ENCODE measurements at regions not wholly inside any gene's neighbourhood (a gene's known extent, or its start where the extent isn't known, plus 50 kb on each side); places are given as distances from the start of the nearest gene placed in this dataset.

GRCh38 chr20:17868700-17869231, 99.8 kb downstream of the SNX5 start:
- no peak for DNase-seq (ENCODE audit: low spot score)
- Mint-ChIP-seq H3K4me1 (ENCODE audit: low read depth) (peaks cover 14% of the 10 kb centered on the region), H3K27ac (ENCODE audit: unreplicated experiment) (no peak overlapping the region), H3K27me3 (ENCODE audit: low read depth) (no peaks in the 10 kb centered on the region), H3K4me3 (ENCODE audit: unreplicated experiment) (no peak overlapping the region), H3K9me3 (ENCODE audit: low read depth) (no peaks in the 10 kb centered on the region), H3K36me3 (ENCODE audit: low read depth) (no peaks in the 10 kb centered on the region)
- TF ChIP-seq, protein P1, sequence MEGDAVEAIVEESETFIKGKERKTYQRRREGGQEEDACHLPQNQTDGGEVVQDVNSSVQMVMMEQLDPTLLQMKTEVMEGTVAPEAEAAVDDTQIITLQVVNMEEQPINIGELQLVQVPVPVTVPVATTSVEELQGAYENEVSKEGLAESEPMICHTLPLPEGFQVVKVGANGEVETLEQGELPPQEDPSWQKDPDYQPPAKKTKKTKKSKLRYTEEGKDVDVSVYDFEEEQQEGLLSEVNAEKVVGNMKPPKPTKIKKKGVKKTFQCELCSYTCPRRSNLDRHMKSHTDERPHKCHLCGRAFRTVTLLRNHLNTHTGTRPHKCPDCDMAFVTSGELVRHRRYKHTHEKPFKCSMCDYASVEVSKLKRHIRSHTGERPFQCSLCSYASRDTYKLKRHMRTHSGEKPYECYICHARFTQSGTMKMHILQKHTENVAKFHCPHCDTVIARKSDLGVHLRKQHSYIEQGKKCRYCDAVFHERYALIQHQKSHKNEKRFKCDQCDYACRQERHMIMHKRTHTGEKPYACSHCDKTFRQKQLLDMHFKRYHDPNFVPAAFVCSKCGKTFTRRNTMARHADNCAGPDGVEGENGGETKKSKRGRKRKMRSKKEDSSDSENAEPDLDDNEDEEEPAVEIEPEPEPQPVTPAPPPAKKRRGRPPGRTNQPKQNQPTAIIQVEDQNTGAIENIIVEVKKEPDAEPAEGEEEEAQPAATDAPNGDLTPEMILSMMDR (IDR thresholded peaks at IDR 0.05), result no peak

DNA sequence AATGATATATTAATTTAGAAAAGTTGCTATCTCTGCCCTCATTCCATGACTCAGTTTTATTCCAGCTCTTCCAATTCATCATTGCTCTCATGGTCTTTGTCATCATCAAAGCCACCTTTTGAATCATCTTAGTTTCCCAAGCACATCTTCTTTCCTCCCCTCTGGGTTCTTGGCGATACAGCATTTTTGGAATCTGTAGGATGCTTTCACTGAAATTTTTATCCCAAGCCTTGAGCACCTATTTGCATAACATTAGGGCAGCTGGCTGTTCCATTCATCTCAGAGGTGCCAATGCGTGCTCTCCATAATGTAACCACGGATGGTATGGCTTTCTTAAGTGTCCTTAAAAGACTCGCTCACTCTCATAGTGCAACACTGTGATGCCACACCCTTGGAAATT, 100.4 kb downstream of the SNX5 start:
- no peak overlapping the region for H3K27ac Mint-ChIP-seq (ENCODE audit: unreplicated experiment)
- H3K36me3 Mint-ChIP-seq (ENCODE audit: low read depth), result no peaks in the 10 kb centered on the region
- TF ChIP-seq, protein P1 (IDR thresholded peaks at IDR 0.05), result no peak
- H3K4me3 Mint-ChIP-seq (ENCODE audit: unreplicated experiment), result no peak overlapping the region
- H3K27me3 Mint-ChIP-seq (ENCODE audit: low read depth), result no peaks in the 10 kb centered on the region
- H3K9me3 Mint-ChIP-seq (ENCODE audit: low read depth), result no peaks in the 10 kb centered on the region
- H3K4me1 Mint-ChIP-seq (ENCODE audit: low read depth), result peaks cover 16% of the 10 kb centered on the region
- no peak for DNase-seq (ENCODE audit: low spot score)

GRCh38 chr20:17867131-17867925, 101.3 kb downstream of the SNX5 start:
- H3K4me3 Mint-ChIP-seq (ENCODE audit: unreplicated experiment), result no peak overlapping the region
- TF ChIP-seq, protein P1 (IDR thresholded peaks at IDR 0.05), result no peak
- no peak for DNase-seq (ENCODE audit: low spot score)
- H3K36me3 Mint-ChIP-seq (ENCODE audit: low read depth), result no peaks in the 10 kb centered on the region
- no peaks in the 10 kb centered on the region for H3K9me3 Mint-ChIP-seq (ENCODE audit: low read depth)
- peaks cover 16% of the 10 kb centered on the region for H3K4me1 Mint-ChIP-seq (ENCODE audit: low read depth)
- no peak overlapping the region for H3K27ac Mint-ChIP-seq (ENCODE audit: unreplicated experiment)
- no peaks in the 10 kb centered on the region for H3K27me3 Mint-ChIP-seq (ENCODE audit: low read depth)

GRCh38 chr20:17866234-17867001, 102.2 kb downstream of the SNX5 start:
- TF ChIP-seq, protein P1 (IDR thresholded peaks at IDR 0.05), result no peak
- peaks cover 5% of the 10 kb centered on the region for H3K27me3 Mint-ChIP-seq (ENCODE audit: low read depth)
- no peaks in the 10 kb centered on the region for H3K36me3 Mint-ChIP-seq (ENCODE audit: low read depth)
- H3K4me3 Mint-ChIP-seq (ENCODE audit: unreplicated experiment), result no peak overlapping the region
- DNase-seq (ENCODE audit: low spot score), result no peak
- H3K27ac Mint-ChIP-seq (ENCODE audit: unreplicated experiment), result no peak overlapping the region
- H3K9me3 Mint-ChIP-seq (ENCODE audit: low read depth), result no peaks in the 10 kb centered on the region
- peaks cover 10% of the 10 kb centered on the region for H3K4me1 Mint-ChIP-seq (ENCODE audit: low read depth)

DNA sequence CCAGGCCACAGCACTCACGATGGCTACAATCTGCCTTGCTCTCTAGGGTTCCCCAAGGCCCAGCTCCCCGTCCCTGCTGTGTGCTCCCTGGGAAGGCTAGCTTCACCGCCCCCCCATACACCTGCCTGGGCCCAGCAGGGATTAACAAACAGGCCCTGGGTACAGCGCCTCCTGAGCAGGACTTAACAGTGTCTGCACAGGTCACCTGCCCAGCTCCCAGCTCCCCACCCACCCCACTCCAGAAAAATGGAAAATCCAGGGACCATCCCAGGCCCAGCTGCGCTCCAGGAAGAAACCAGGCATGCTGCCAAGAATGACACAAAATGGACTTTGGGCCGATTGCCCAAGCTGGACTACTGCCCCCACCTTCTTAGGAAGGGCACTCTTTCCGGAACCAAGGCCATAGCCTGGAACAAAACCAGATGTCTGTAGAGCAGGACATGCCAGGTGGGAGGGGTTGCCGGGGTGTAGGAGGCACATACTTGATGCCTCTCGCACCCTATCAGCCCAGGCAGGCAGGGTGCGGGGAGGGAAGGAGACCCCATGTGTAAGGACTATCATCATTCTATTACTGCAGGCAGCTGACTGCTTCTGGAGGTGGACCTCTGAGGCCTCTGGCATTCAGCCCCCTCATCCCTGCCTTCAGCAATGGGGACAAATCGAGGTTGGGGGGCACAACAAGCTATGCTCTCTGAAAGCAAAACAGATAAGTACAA, 104.9 kb downstream of the SNX5 start:
- Mint-ChIP-seq H3K27me3 (ENCODE audit: low read depth) (peaks cover 5% of the 10 kb centered on the region), H3K36me3 (ENCODE audit: low read depth) (no peaks in the 10 kb centered on the region), H3K4me3 (ENCODE audit: unreplicated experiment) (no peak overlapping the region), H3K27ac (ENCODE audit: unreplicated experiment) (no peak overlapping the region), H3K9me3 (ENCODE audit: low read depth) (no peaks in the 10 kb centered on the region), H3K4me1 (ENCODE audit: low read depth) (peaks cover 11% of the 10 kb centered on the region)
- TF ChIP-seq, protein P1 (IDR thresholded peaks at IDR 0.05), result no peak
- no peak for DNase-seq (ENCODE audit: low spot score)

Measured in chondrocyte (in vitro differentiated cells).